Neuronal stem cell (in vitro differentiated cells): ENCODE measurements at regions not wholly inside any gene's neighbourhood (a gene's known extent, or its start where the extent isn't known, plus 50 kb on each side); places are given as distances from the start of the nearest gene placed in this dataset.

Experiments used
- DNase-seq: peaks from one replicate; pipeline ENCODE4 v3.0.0-alpha.2; 2013; ENCODE audit warnings: low spot score
- H2AFZ ChIP-seq: one replicate; pipeline ENCODE4 v1.6.1; 2013; ENCODE audit warnings: mild to moderate bottlenecking, low read length, inconsistent platforms
- H2AK5ac ChIP-seq: 2 replicates; pipeline ENCODE4 v1.6.1; 2013; ENCODE audit warnings: low read depth, mild to moderate bottlenecking, inconsistent platforms, low read length, moderate library complexity, mixed read lengths
- H2BK120ac ChIP-seq: 2 replicates; pipeline ENCODE4 v1.6.1; 2013; ENCODE audit warnings: low read depth, mild to moderate bottlenecking, inconsistent platforms, low read length, moderate library complexity, mixed read lengths
- H2BK12ac ChIP-seq: one replicate; pipeline ENCODE4 v1.6.1; 2013; ENCODE audit warnings: low read length, inconsistent platforms
- H2BK15ac ChIP-seq: 2 replicates; pipeline ENCODE4 v1.6.1; 2013; ENCODE audit warnings: mild to moderate bottlenecking, low read length, inconsistent platforms, mixed read lengths
- H2BK5ac ChIP-seq: one replicate; pipeline ENCODE4 v1.6.1; 2013; ENCODE audit warnings: inconsistent platforms, mild to moderate bottlenecking, low read length, moderate library complexity
- H3K14ac ChIP-seq: one replicate; pipeline ENCODE4 v1.6.1; 2013; ENCODE audit warnings: low read length, inconsistent platforms
- H3K18ac ChIP-seq: 2 replicates; pipeline ENCODE4 v1.6.1; 2013; ENCODE audit warnings: low read length, inconsistent platforms
- H3K23ac ChIP-seq: 2 replicates; pipeline ENCODE4 v1.6.1; 2013; ENCODE audit warnings: low read depth, mild to moderate bottlenecking, mixed read lengths, low read length, inconsistent platforms; ENCODE audit not compliant: poor library complexity
- H3K27ac ChIP-seq: replicated peaks from 3 replicates; pipeline ENCODE4 v1.5.1; 2013; ENCODE audit warnings: low read length, inconsistent platforms
- H3K27me3 ChIP-seq, 3 experiments: 2 replicates each; pipeline ENCODE4 v1.6.1; 2013; ENCODE audit warnings: low read length in 3 of 3, mild to moderate bottlenecking in 2 of 3, inconsistent platforms in 1 of 3, low read depth in 1 of 3, mixed read lengths in 1 of 3, moderate library complexity in 1 of 3; ENCODE audit not compliant: control insufficient read depth in 3 of 3, insufficient read depth in 3 of 3
- H3K36me3 ChIP-seq, 2 donors: replicated peaks in 1 of 2; 2 replicates each; pipeline ENCODE4 v1.6.1; 2013; ENCODE audit warnings: low read length in 2 of 2; ENCODE audit not compliant: control insufficient read depth in 2 of 2, insufficient read depth in 2 of 2
- H3K4ac ChIP-seq: 2 replicates; pipeline ENCODE4 v1.6.1; 2013; ENCODE audit warnings: inconsistent platforms, mild to moderate bottlenecking, low read length, moderate library complexity
- H3K4me1 ChIP-seq, 2 donors: 1 replicate in 1 of 2; 2 replicates in 1 of 2; pipeline ENCODE4 v1.6.1; 2013; ENCODE audit warnings: low read length in 2 of 2, low read depth in 1 of 2; ENCODE audit not compliant: control insufficient read depth in 2 of 2, insufficient read depth in 1 of 2
- H3K4me2 ChIP-seq: one replicate; pipeline ENCODE4 v1.6.1; 2013; ENCODE audit warnings: mild to moderate bottlenecking, low read length, inconsistent platforms; ENCODE audit not compliant: insufficient read depth, poor library complexity, severe bottlenecking
- H3K4me3 ChIP-seq, 2 donors: 2 replicates each; pipeline ENCODE4 v1.5.1; 2013; ENCODE audit warnings: low read length in 2 of 2, mild to moderate bottlenecking in 2 of 2, inconsistent platforms in 1 of 2, moderate library complexity in 1 of 2
- H3K79me1 ChIP-seq: one replicate; pipeline ENCODE4 v1.6.1; 2013; ENCODE audit warnings: low read depth, mild to moderate bottlenecking, inconsistent platforms, low read length, moderate library complexity
- H3K9ac ChIP-seq: one replicate; pipeline ENCODE4 v1.6.1; 2013; ENCODE audit warnings: mild to moderate bottlenecking, low read depth, low read length, inconsistent platforms; ENCODE audit not compliant: poor library complexity
- H3K9me3 ChIP-seq, 2 donors: replicated peaks in 1 of 2; 2 replicates each; pipeline versions ENCODE3 to v1.6.1; 2013; ENCODE audit warnings: low read length in 2 of 2, mild to moderate bottlenecking in 2 of 2, inconsistent platforms in 1 of 2, low read depth in 1 of 2, mixed read lengths in 1 of 2, moderate library complexity in 1 of 2; ENCODE audit not compliant: control insufficient read depth in 2 of 2, insufficient read depth in 1 of 2
- H4K8ac ChIP-seq: one replicate; pipeline ENCODE4 v1.6.1; 2013; ENCODE audit warnings: low read depth, mild to moderate bottlenecking, inconsistent platforms, low read length, moderate library complexity
- H4K91ac ChIP-seq: one replicate; pipeline ENCODE4 v1.6.1; 2013; ENCODE audit warnings: low read length, low read depth, mild to moderate bottlenecking, inconsistent platforms; ENCODE audit not compliant: poor library complexity
- WGBS, 2 donors: extraction: QIAGEN DNeasy Blood & Tissue Kit; methylation state at CpG; one replicate each; pipeline ENCODE4 v1.1.7; 2013; ENCODE audit warnings: missing lambda C conversion rate in 2 of 2, mixed read lengths in 1 of 2; ENCODE audit not compliant: insufficient read length in 2 of 2, insufficient replicate concordance in 1 of 2; ENCODE audit errors: extremely low coverage in 2 of 2; 5-methylcytosine and 5-hydroxymethylcytosine counted together

DNA sequence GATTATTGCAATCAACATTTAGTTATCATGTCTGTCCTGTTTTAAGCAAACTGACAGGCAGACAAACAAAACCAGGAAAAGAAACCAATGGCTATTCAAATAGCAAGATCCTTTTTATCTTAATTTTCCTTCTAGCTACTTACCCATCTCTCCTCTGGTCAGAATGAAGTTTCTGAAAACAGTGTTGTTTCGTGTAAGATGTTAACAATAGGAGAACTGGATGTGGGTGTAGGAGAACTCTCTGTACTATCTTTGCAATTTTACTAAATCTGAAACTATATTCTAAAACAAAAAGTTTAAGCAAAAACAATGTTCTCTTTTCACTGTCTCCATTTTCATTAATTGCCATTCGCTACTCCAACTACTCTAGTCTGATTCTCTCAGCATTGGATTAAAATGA, 726.4 kb downstream of the ZNF385D start:
- H3K4me3 ChIP-seq, result no peak overlapping the region

DNA sequence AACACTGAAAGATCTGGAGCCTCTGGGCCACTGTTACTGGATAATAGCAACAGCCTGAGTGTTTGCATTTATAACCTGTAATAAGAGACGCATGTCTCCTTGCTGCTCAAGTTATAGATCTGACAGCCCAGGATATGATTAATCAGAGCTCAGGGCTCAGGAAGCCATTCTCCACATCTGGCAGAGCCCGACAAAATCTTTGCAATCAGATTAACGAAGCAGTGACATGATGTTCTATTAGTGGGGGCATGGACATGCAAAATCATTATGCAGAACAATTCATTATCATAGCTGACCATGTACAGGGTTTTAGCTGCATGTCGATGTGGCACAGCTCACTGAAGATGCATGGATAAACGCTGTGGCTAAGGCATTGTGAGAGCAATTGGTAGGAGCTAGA, 730.3 kb downstream of the ZNF385D start:
- no peak overlapping the region for H3K4ac ChIP-seq
- no peak overlapping the region for H2AK5ac ChIP-seq
- no peak overlapping the region for H3K18ac ChIP-seq
- H4K91ac ChIP-seq, result no peak overlapping the region
- peaks cover 0 to 3% of the 10 kb centered on the region in 2 donors for H3K4me1 ChIP-seq
- H3K9ac ChIP-seq, result no peak overlapping the region
- no peak for DNase-seq
- H2BK120ac ChIP-seq, result no peak overlapping the region
- no peak overlapping the region for H3K4me2 ChIP-seq
- H3K27ac ChIP-seq, result no peak overlapping the region
- H2AFZ ChIP-seq, result no peak overlapping the region
- no CpG with 5 or more reads among the region's 5 CpGs for WGBS, 2 donors
- H3K9me3 ChIP-seq, result no peaks in the 10 kb centered on the region
- H3K36me3 ChIP-seq, result no peaks in the 10 kb centered on the region
- H4K8ac ChIP-seq, result no peak overlapping the region
- H2BK12ac ChIP-seq, result no peak overlapping the region
- no peak overlapping the region for H2BK5ac ChIP-seq
- no peaks in the 10 kb centered on the region for H3K27me3 ChIP-seq
- H2BK15ac ChIP-seq, result no peak overlapping the region
- H3K23ac ChIP-seq, result no peak overlapping the region
- no peak overlapping the region for H3K4me3 ChIP-seq
- no peaks in the 10 kb centered on the region for H3K79me1 ChIP-seq
- H3K14ac ChIP-seq, result no peak overlapping the region

More for the DNA sequence above, 726.4 kb downstream of the ZNF385D start:
- Histone ChIP-seq H3K79me1 (no peaks in the 10 kb centered on the region), H3K4me2 (no peak overlapping the region), H3K9ac (no peak overlapping the region), H4K91ac (no peak overlapping the region), H2BK15ac (no peak overlapping the region), H3K18ac (no peak overlapping the region), H2AK5ac (no peak overlapping the region), H3K4me1 (peaks cover 0 to 3% of the 10 kb centered on the region in 2 donors), H3K14ac (no peak overlapping the region), H2BK5ac (no peak overlapping the region), H3K23ac (no peak overlapping the region), H3K36me3 (no peaks in the 10 kb centered on the region), H3K27ac (no peak overlapping the region), H2BK12ac (no peak overlapping the region), H3K9me3 (no peaks in the 10 kb centered on the region), H3K27me3 (no peaks in the 10 kb centered on the region), H2BK120ac (no peak overlapping the region), H3K4ac (no peak overlapping the region), H2AFZ (no peak overlapping the region), H4K8ac (no peak overlapping the region)
- no CpG with 5 or more reads among the region's 2 CpGs for WGBS, 2 donors
- no peak for DNase-seq

DNA sequence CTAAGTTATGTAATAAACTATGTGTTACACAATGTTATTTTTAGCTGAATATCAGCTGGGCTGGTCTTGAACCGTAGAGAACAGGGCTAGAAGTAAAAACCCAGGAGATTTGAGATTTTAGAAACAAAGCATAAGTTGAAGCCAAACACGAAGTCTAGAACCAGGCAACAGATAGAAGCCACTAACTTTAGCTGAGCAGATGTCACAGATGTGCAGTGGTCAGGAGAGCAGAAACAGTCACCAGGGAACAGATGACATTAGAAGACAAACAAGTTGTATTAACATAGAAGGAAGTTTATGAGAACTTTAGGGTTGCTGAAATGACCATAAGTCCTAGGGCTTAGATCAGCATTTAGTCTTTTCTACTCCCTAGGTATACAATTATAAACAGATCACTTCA, 731.0 kb downstream of the ZNF385D start:
- no peak overlapping the region for H3K4me2 ChIP-seq
- H4K8ac ChIP-seq, result no peak overlapping the region
- H2BK120ac ChIP-seq, result no peak overlapping the region
- no peak for DNase-seq
- H3K27ac ChIP-seq, result no peak overlapping the region
- H2BK12ac ChIP-seq, result no peak overlapping the region
- no peak overlapping the region for H2AK5ac ChIP-seq
- H2BK15ac ChIP-seq, result no peak overlapping the region
- H3K36me3 ChIP-seq, result no peaks in the 10 kb centered on the region
- no peak overlapping the region for H3K4ac ChIP-seq
- H2BK5ac ChIP-seq, result no peak overlapping the region
- no peak overlapping the region for H3K23ac ChIP-seq
- H3K14ac ChIP-seq, result no peak overlapping the region
- no CpG with 5 or more reads among the region's 2 CpGs for WGBS, 2 donors
- no peak overlapping the region for H4K91ac ChIP-seq
- H3K79me1 ChIP-seq, result no peaks in the 10 kb centered on the region
- no peaks in the 10 kb centered on the region for H3K27me3 ChIP-seq
- H3K4me3 ChIP-seq, result no peak overlapping the region
- H2AFZ ChIP-seq, result no peak overlapping the region
- H3K4me1 ChIP-seq, result peaks cover 0 to 3% of the 10 kb centered on the region in 2 donors
- H3K9me3 ChIP-seq, result no peaks in the 10 kb centered on the region
- H3K9ac ChIP-seq, result no peak overlapping the region
- no peak overlapping the region for H3K18ac ChIP-seq

DNA sequence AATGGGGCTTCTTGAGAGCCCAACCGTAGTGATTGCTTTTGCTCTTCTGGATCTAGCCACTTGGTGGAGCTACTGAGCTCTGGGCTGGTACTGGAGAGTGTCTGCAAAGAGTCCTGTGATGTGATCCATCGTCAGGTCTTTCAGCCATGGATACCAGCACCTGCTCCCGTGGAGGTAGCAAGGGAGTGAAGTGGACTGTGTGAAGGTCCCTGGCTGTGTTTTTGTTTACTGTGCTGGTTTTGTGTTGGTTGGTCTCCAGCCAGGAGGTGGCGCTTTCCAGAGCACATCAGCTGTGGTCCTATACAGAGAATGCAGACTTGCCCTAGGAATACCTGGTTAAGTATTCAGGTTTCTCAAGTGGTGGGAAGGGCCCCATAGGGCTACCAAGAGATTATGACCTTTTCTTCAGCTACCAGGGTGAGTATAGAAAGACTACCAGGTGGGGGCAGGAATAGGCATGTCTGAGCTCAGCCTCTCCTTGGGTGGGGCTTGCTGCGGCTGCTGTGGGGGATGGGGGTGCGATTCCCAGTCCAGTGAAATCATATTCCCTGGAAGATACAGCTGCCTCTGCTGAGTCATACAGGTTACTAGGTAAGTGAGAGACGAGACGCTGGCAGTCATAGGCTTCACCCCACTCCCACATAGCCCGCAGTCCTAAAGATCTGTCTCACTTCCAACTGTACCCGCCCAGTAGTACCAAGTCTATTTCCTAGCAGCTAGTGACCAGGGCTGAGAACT, 733.7 kb downstream of the ZNF385D start:
- DNase-seq, result no peak
- no CpG with 5 or more reads among the region's 10 CpGs for WGBS, 2 donors
- no peaks in the 10 kb centered on the region for H3K9me3 ChIP-seq

More for the DNA sequence above, 733.7 kb downstream of the ZNF385D start:
- Histone ChIP-seq H2BK12ac (no peak overlapping the region), H3K18ac (no peak overlapping the region), H3K79me1 (no peaks in the 10 kb centered on the region), H2BK5ac (no peak overlapping the region), H3K23ac (no peak overlapping the region), H3K27ac (no peak overlapping the region), H3K4me2 (no peak overlapping the region), H3K4me1 (no peaks in the 10 kb centered on the region), H2AFZ (no peak overlapping the region), H3K36me3 (no peaks in the 10 kb centered on the region), H2BK120ac (no peak overlapping the region), H3K9ac (no peak overlapping the region), H3K27me3 (no peaks in the 10 kb centered on the region), H2AK5ac (no peak overlapping the region), H3K4ac (no peak overlapping the region), H2BK15ac (no peak overlapping the region), H3K14ac (no peak overlapping the region), H3K4me3 (no peak overlapping the region), H4K91ac (no peak overlapping the region), H4K8ac (no peak overlapping the region)
